ENCODE measurements at regions not wholly inside any gene's neighbourhood (a gene's known extent, or its start where the extent isn't known, plus 50 kb on each side); places are given as distances from the start of the nearest gene placed in this dataset.

GRCh38 chr3:76361010-76361409 is 575.7 kb upstream of the ZNF717 start:
- ChIA-PET POLR2A (no interaction called here), CTCF (ENCODE audit: low intra/inter-chr PET ratio) (no interaction called here)
- Histone ChIP-seq H3K36me3 (ENCODE audit: control insufficient read depth, insufficient read depth, low read length) (no peaks in the 10 kb centered on the region), H3K4me2 (ENCODE audit: insufficient read depth, low read length) (no peak overlapping the region), H3K79me2 (ENCODE audit: control insufficient read depth, insufficient read depth, low read length) (no peaks in the 10 kb centered on the region), H3K9me3 (replicated peaks; ENCODE audit: control insufficient read depth, insufficient read depth, low read depth, low read length) (no peaks in the 10 kb centered on the region), H3K4me3 (no peak overlapping the region), H3K9me1 (ENCODE audit: control insufficient read depth, insufficient read depth, low read length) (no peaks in the 10 kb centered on the region), H3K27me3 (ENCODE audit: control insufficient read depth in 2 of 2, insufficient read depth in 2 of 2, low read length in 2 of 2) (no peaks in the 10 kb centered on the region), H4K20me1 (replicated peaks; ENCODE audit: control insufficient read depth, insufficient read depth, low read length) (no peaks in the 10 kb centered on the region), H2AFZ (ENCODE audit: low read depth, low read length) (no peak overlapping the region), H3K4me1 (replicated peaks in 1 of 2; ENCODE audit: control insufficient read depth in 2 of 2, insufficient read depth in 2 of 2, low read length in 2 of 2) (no peaks in the 10 kb centered on the region), H3K9ac (ENCODE audit: insufficient read depth in 1 of 2, low read depth in 2 of 2, low read length in 2 of 2) (no peak overlapping the region), H3K27ac (ENCODE audit: extremely low read depth, low read depth, low read length) (no peak overlapping the region)
- intact Hi-C loops (cut with micrococcal nuclease), result no loop called here
- DNase-seq (ENCODE audit: extremely low read depth in 1 of 4, low spot score in 3 of 4) (no peak), FAIRE-seq (no peak), ATAC-seq (no peak)
- WGBS (ENCODE audit: insufficient coverage, low coverage, missing lambda C conversion rate), result 0% methylated on average over 1 of the region's 1 CpG
- BruUV-seq (replicated peaks), result no TSS peak
- no peak for TF ChIP-seq ZNF589 (CRISPR knock-in tag; IDR thresholded peaks at IDR 0.05; ENCODE audit: low read depth)
- TF ChIP-seq ZNF655 (CRISPR knock-in tag; IDR thresholded peaks at IDR 0.05), result no peak
- TF ChIP-seq, protein P1, sequence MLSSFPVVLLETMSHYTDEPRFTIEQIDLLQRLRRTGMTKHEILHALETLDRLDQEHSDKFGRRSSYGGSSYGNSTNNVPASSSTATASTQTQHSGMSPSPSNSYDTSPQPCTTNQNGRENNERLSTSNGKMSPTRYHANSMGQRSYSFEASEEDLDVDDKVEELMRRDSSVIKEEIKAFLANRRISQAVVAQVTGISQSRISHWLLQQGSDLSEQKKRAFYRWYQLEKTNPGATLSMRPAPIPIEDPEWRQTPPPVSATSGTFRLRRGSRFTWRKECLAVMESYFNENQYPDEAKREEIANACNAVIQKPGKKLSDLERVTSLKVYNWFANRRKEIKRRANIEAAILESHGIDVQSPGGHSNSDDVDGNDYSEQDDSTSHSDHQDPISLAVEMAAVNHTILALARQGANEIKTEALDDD (IDR thresholded peaks at IDR 0.05), result no peak
- no peak for TF ChIP-seq MCM5 (IDR thresholded peaks at IDR 0.05; ENCODE audit: low read depth)
- TF ChIP-seq ZBTB8A (IDR thresholded peaks at IDR 0.05; ENCODE audit: partially characterized antibody), result no peak
- in situ Hi-C loops (cut with MboI), result no loop called here

All from K562 (cell line).